ENCODE measurements at regions not wholly inside any gene's neighbourhood (a gene's known extent, or its start where the extent isn't known, plus 50 kb on each side); places are given as distances from the start of the nearest gene placed in this dataset.

DNA sequence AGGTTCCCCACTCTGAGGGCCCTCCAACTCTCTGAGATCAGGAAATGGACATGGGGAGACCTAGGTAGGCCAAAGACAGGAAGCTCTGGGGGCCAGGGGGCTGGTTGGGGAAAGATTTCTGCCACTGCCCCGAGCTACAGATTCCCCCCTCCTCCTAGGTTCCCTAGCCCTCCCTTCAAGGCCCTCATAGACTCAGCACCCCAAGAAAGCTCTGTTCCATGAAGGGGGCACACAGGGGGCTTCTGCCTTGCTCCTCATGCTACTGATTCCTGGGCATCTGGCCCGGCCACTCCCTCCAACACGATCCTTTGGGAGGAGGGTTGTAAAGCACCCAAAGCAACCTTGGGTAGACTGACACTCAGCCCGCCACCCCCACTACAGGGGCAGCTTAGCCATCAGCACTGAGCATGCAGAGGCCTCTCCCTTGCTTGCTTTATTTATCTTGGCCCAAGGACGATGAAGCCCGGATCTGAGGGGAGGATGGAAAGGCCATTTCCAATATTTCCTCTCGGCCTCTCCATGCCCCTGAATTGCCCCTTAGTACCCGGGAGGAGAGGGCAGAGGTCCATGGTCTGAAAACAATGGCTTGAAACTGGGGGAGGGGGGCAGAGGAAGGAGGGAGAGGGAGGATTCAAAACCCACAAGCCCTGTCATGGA lies 146.7 kb downstream of the PJA1 start:
- Mint-ChIP-seq H3K36me3 (no peaks in the 10 kb centered on the region), H3K4me3 (no peak overlapping the region), H3K9me3 (no peaks in the 10 kb centered on the region), H3K4me1 (peaks cover 13% of the 10 kb centered on the region), H3K27ac (no peak overlapping the region), H3K27me3 (ENCODE audit: low read depth) (no peaks in the 10 kb centered on the region)
- DNase-seq (ENCODE audit: low spot score in 2 of 2, unreplicated experiment in 2 of 2), result peak in 1 of 2 experiments; percentile 21
- TF ChIP-seq, protein P1, sequence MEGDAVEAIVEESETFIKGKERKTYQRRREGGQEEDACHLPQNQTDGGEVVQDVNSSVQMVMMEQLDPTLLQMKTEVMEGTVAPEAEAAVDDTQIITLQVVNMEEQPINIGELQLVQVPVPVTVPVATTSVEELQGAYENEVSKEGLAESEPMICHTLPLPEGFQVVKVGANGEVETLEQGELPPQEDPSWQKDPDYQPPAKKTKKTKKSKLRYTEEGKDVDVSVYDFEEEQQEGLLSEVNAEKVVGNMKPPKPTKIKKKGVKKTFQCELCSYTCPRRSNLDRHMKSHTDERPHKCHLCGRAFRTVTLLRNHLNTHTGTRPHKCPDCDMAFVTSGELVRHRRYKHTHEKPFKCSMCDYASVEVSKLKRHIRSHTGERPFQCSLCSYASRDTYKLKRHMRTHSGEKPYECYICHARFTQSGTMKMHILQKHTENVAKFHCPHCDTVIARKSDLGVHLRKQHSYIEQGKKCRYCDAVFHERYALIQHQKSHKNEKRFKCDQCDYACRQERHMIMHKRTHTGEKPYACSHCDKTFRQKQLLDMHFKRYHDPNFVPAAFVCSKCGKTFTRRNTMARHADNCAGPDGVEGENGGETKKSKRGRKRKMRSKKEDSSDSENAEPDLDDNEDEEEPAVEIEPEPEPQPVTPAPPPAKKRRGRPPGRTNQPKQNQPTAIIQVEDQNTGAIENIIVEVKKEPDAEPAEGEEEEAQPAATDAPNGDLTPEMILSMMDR (IDR thresholded peaks at IDR 0.05; ENCODE audit: unreplicated experiment), result no peak

DNA sequence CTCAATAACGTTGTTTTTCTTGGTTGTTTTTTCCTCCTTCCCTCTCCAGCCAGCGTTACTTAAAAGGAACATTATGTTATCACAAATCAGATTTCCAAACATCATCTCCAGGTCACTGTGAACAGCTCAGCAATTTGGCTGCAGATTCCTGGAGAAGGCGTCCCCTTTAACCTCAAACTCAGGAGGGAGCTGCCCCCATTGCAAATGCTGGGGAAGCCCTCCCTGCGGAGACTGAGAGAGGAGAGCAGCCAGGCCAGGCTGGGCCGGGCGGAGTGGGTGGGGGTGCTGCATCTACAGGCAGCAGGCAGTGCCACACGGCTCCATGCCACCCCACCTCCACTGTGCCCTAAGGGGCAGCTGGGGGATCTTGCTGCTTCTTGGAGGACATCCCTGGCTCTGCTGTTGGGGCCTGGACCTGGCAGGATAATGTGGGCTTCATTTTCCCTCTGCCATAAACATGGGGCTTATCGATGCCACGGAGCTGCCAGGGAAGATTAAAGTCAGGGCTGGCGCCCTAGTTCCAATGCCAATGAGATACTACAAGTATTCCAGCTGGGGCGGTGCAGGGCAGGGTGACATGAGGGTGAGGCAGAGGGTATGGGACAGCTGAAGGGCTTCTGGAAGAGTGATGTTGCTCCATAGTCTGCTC lies 148.8 kb downstream of the PJA1 start:
- Mint-ChIP-seq H3K27me3 (ENCODE audit: low read depth) (no peaks in the 10 kb centered on the region), H3K9me3 (peaks cover 8% of the 10 kb centered on the region), H3K27ac (peak overlapping the region; percentile 68), H3K4me3 (no peak overlapping the region), H3K4me1 (peaks cover 13% of the 10 kb centered on the region), H3K36me3 (no peaks in the 10 kb centered on the region)
- TF ChIP-seq, protein P1 (IDR thresholded peaks at IDR 0.05; ENCODE audit: unreplicated experiment), result no peak
- DNase-seq (ENCODE audit: low spot score in 2 of 2, unreplicated experiment in 2 of 2), result peak in 1 of 2 experiments; percentile 27

DNA sequence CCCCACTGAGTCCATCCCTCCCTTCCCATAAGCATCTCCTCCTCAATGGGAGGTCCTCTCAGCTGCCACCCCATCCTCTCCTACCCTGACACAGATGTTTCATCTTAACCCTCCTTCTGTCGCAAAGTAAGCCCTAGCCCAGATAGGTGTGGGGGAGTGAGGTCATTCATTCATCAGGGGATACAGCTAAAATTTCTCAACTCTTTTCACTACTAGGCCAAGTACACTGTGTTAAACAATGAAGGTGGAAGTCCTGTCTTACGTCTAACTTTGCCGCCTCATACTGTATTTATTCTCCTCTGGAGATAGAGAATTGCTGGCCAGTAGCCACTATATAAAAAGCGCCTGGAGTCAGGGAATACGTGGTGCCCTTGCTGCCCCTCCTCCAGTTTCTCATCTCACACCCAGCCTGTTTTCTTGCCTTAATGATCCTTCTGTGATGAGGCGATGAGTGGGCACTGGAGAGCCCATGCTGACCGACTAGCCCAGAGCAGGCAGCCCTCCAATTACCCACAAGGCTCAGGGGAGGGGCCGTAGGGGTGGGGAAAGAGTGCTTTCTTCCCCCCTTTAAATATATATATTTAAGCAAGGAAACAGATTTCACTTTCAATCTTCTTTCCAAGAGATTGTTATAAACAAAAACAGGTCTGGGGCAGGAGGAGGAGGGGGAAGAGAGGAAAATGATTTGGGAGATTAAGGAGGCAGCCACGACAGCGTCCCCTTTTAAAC lies 149.5 kb downstream of the PJA1 start:
- Mint-ChIP-seq H3K27ac (peak overlapping the region; percentile 68), H3K9me3 (peaks cover 14% of the 10 kb centered on the region), H3K4me1 (peaks cover 13% of the 10 kb centered on the region), H3K4me3 (no peak overlapping the region), H3K36me3 (no peaks in the 10 kb centered on the region), H3K27me3 (ENCODE audit: low read depth) (no peaks in the 10 kb centered on the region)
- TF ChIP-seq, protein P1 (IDR thresholded peaks at IDR 0.05; ENCODE audit: unreplicated experiment), result no peak
- peak in 1 of 2 experiments; percentile 9 for DNase-seq (ENCODE audit: low spot score in 2 of 2, unreplicated experiment in 2 of 2)

DNA sequence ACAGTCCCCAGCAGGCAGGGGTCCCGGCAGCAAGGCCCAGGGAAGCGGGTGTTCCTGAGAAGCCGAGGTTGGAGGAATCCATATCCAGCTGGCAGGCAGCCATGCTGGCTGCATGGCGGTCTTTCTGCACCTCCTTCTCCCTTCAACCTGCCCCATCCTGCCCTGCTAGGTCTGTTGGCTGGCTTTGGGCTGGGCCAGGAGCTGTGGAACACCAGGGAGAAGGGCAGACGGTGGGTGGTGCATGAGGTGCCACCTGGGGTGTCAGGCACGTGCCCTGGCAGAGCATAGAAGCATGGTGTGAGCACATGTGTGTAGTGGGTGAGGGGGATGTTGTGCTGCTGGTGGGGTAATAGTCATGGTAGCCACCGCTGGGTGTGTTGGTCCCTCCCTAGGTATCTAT lies 150.1 kb downstream of the PJA1 start:
- TF ChIP-seq, protein P1 (IDR thresholded peaks at IDR 0.05; ENCODE audit: unreplicated experiment), result no peak
- Mint-ChIP-seq H3K36me3 (no peaks in the 10 kb centered on the region), H3K27ac (no peak overlapping the region), H3K9me3 (peaks cover 20% of the 10 kb centered on the region), H3K27me3 (ENCODE audit: low read depth) (no peaks in the 10 kb centered on the region), H3K4me3 (no peak overlapping the region), H3K4me1 (peaks cover 13% of the 10 kb centered on the region)
- DNase-seq (ENCODE audit: low spot score in 2 of 2, unreplicated experiment in 2 of 2), result peak in 1 of 2 experiments; percentile 28

DNA sequence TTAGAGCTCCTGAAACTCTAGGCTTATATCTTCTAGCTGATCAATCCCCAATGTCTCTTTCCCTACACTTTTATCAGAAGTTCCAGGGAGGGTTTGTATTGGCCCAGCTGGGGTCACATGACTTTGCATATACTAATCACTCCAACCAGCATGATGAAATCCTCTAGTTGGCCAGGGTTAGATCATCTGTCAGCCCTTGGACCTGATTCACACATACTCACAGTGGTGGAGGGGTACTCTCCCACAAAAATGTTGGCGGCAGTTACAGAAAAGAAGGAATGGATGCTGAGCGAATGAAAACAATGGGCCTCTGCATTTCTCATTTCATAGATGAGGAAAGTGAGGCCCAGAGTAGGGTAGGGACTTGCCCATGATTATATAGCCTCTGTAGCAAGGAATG lies 151.1 kb downstream of the PJA1 start:
- Mint-ChIP-seq H3K27me3 (ENCODE audit: low read depth) (no peaks in the 10 kb centered on the region), H3K4me1 (peaks cover 13% of the 10 kb centered on the region), H3K36me3 (no peaks in the 10 kb centered on the region), H3K4me3 (no peak overlapping the region), H3K27ac (no peak overlapping the region), H3K9me3 (peaks cover 20% of the 10 kb centered on the region)
- DNase-seq (ENCODE audit: low spot score in 2 of 2, unreplicated experiment in 2 of 2), result no peak
- TF ChIP-seq, protein P1 (IDR thresholded peaks at IDR 0.05; ENCODE audit: unreplicated experiment), result no peak

Measured in mesothelial cell of epicardium (in vitro differentiated cells).